Parathyroid adenoma (tissue), 2 donors: ENCODE measurements at regions not wholly inside any gene's neighbourhood (a gene's known extent, or its start where the extent isn't known, plus 50 kb on each side); places are given as distances from the start of the nearest gene placed in this dataset.

Source experiments
- H2AFZ ChIP-seq: fragments of 300-600 bp; sonication (generic); one replicate; pipeline ENCODE4 v1.7.0; 2017; ENCODE audit warnings: antibody characterized with exemption, mild to moderate bottlenecking
- H3K27ac ChIP-seq: fragments of 300-600 bp; sonication (generic); one replicate; pipeline ENCODE4 v1.7.0; 2017
- H3K27me3 ChIP-seq: fragments of 300-600 bp; sonication (generic); one replicate; pipeline ENCODE4 v1.7.0; 2017; ENCODE audit warnings: low read length; ENCODE audit not compliant: control insufficient read depth, insufficient read depth
- H3K36me3 ChIP-seq: fragments of 300-600 bp; sonication (generic); one replicate; pipeline ENCODE4 v1.7.0; 2017; ENCODE audit warnings: low read length; ENCODE audit not compliant: control insufficient read depth, insufficient read depth
- H3K4me1 ChIP-seq: fragments of 300-600 bp; sonication (generic); one replicate; pipeline ENCODE4 v1.7.0; 2017; ENCODE audit warnings: control low read depth
- H3K4me2 ChIP-seq: fragments of 300-600 bp; sonication (generic); one replicate; pipeline ENCODE4 v1.7.0; 2017; ENCODE audit warnings: low read length
- H3K4me3 ChIP-seq: fragments of 300-600 bp; sonication (generic); one replicate; pipeline ENCODE4 v1.7.0; 2017; ENCODE audit warnings: low read depth, low read length
- H3K79me2 ChIP-seq: fragments of 300-600 bp; sonication (generic); one replicate; pipeline ENCODE4 v1.7.0; 2017; ENCODE audit warnings: control low read depth
- H3K9ac ChIP-seq: fragments of 300-600 bp; sonication (generic); one replicate; pipeline ENCODE4 v1.7.0; 2017; ENCODE audit warnings: mild to moderate bottlenecking
- H3K9me3 ChIP-seq: fragments of 300-600 bp; sonication (generic); one replicate; pipeline ENCODE4 v1.7.0; 2017; ENCODE audit warnings: low read length; ENCODE audit not compliant: control insufficient read depth
- TF ChIP-seq, protein P1 (sequence below): fragments of 300-600 bp; sonication (generic); IDR thresholded peaks from one replicate; pipeline ENCODE4 v1.7.0; 2017; ENCODE audit warnings: antibody characterized with exemption, mild to moderate bottlenecking
- donor health status: primary hyperparathyroidism.

DNA sequence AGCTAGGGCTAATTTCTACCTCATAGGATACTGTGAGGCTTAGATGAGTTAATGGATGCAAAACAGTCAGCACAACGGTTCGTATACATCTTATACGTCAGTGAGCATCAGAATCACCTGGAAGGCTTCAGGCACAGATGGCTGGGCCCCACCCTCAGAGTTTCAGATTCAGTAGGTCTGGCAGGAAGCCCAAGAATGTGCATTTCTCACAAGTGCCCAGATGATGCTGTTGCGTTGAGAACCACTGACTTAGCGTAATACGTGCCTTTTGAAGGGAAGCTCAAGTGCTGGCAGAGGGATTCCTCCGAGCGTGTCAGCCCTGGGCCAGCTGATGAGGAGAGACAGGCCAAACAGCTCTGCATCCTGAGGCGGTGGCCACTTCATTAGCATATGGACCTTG lies 117.1 kb upstream of the WWC1 start:
- Histone ChIP-seq H3K79me2 (no peaks in the 10 kb centered on the region), H3K9me3 (no peaks in the 10 kb centered on the region), H3K4me1 (no peaks in the 10 kb centered on the region), H2AFZ (no peak overlapping the region), H3K9ac (no peak overlapping the region), H3K4me3 (no peak overlapping the region), H3K27me3 (no peaks in the 10 kb centered on the region), H3K27ac (no peak overlapping the region), H3K36me3 (no peaks in the 10 kb centered on the region), H3K4me2 (no peak overlapping the region)
- TF ChIP-seq, protein P1, sequence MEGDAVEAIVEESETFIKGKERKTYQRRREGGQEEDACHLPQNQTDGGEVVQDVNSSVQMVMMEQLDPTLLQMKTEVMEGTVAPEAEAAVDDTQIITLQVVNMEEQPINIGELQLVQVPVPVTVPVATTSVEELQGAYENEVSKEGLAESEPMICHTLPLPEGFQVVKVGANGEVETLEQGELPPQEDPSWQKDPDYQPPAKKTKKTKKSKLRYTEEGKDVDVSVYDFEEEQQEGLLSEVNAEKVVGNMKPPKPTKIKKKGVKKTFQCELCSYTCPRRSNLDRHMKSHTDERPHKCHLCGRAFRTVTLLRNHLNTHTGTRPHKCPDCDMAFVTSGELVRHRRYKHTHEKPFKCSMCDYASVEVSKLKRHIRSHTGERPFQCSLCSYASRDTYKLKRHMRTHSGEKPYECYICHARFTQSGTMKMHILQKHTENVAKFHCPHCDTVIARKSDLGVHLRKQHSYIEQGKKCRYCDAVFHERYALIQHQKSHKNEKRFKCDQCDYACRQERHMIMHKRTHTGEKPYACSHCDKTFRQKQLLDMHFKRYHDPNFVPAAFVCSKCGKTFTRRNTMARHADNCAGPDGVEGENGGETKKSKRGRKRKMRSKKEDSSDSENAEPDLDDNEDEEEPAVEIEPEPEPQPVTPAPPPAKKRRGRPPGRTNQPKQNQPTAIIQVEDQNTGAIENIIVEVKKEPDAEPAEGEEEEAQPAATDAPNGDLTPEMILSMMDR = no peak

DNA sequence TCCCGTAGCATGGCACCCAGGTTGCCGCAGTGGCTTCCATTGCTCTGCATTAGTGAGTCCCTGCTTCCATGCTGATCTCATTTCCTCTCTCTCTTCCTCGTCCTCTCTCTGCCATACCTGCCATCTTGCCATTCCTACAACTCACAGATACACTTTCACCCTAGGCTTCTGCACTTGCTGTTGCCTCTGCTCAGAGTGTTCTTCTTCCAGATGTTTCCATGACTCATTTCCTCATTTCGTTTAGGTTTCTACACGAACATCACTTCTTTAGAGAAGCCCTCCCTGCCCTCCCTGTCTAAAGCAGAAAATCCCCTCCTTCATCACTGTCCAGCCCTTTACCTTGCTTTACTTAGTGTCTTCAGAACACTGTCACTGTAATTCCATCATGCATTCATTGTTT lies 115.2 kb upstream of the WWC1 start:
- no peaks in the 10 kb centered on the region for H3K27me3 ChIP-seq
- no peak overlapping the region for H3K9ac ChIP-seq
- H2AFZ ChIP-seq = no peak overlapping the region
- H3K27ac ChIP-seq = no peak overlapping the region
- H3K4me1 ChIP-seq = no peaks in the 10 kb centered on the region
- H3K4me3 ChIP-seq = no peak overlapping the region
- H3K36me3 ChIP-seq = no peaks in the 10 kb centered on the region
- TF ChIP-seq, protein P1 = no peak
- H3K9me3 ChIP-seq = no peaks in the 10 kb centered on the region
- no peak overlapping the region for H3K4me2 ChIP-seq
- H3K79me2 ChIP-seq = no peaks in the 10 kb centered on the region

DNA sequence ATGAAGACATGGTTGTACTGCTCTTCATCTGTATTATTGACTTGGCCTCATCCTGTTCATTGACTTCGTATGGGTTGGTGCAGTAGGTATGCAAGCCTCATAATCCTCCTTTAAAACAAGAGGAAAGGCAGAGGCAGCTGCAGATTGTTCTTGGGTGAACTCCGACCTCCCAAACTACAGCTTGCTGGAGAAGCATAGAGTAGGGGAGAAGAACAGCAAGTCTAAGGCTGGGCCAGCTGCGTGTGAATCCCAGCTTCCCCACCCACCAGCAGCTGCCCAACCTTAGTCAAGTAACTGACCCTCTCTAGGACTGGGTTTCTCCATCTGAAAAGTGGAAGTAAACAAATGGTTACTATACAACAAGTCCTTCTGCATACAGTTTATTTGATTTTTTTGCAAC lies 114.5 kb upstream of the WWC1 start:
- Histone ChIP-seq H3K4me2 (no peak overlapping the region), H3K36me3 (no peaks in the 10 kb centered on the region), H3K79me2 (no peaks in the 10 kb centered on the region), H3K9ac (no peak overlapping the region), H3K4me1 (no peaks in the 10 kb centered on the region), H3K4me3 (no peak overlapping the region), H3K9me3 (no peaks in the 10 kb centered on the region), H3K27me3 (no peaks in the 10 kb centered on the region), H2AFZ (no peak overlapping the region), H3K27ac (no peak overlapping the region)
- TF ChIP-seq, protein P1 = no peak

DNA sequence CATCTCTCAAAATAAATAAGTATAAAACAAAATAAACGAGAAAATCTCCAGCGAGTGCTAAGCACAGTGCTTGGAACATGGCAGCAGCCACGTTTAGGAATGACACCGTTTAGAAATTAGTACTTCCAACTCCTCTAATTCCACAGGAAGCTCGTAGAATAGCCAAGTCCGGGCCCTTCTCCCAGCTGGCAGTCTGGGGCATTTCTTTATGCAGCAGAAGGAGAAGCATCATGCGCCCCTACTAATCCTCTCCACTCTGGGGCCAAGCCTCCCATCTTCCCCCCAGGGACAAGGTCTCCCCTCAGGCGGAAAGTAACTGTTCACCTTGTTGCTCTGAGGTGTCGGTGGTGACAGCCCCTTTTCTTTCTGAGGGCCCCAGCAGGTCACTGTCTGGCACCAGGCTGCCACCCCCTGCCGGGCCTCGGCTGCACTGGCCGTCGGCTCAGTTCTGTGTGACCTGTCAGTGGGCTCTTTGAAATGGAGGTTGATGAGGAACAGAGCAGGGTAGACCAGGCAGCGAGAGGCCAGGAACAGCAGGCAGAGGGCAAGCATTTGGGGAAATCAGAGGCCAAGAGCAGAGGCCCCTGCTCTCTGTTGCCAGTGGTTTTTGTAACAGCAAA lies 113.5 kb upstream of the WWC1 start:
- Histone ChIP-seq H2AFZ (no peak overlapping the region), H3K4me3 (no peak overlapping the region), H3K27ac (no peak overlapping the region), H3K79me2 (no peaks in the 10 kb centered on the region), H3K4me1 (no peaks in the 10 kb centered on the region), H3K9me3 (no peaks in the 10 kb centered on the region), H3K36me3 (no peaks in the 10 kb centered on the region), H3K27me3 (no peaks in the 10 kb centered on the region), H3K4me2 (no peak overlapping the region), H3K9ac (no peak overlapping the region)
- TF ChIP-seq, protein P1 = no peak

DNA sequence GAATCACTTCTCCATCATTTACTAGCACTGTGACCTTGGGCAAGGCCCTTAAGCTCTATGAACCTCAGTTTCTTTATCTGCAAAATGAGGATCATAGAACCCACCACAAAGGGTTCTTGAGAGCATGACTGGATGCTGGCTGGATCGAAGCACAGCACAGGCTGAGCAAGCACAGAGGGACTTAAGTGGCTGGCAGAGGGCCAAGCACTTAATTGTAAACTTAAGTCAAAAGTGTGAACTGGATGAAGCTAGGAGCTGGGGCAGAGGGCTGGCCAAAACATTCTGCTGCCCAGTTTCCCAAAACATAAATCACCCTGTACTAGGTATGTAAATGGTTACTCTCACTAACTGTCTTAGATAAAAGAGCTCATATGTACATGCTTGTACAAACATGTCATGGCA lies 112.3 kb upstream of the WWC1 start:
- Histone ChIP-seq H3K27ac (no peak overlapping the region), H3K4me1 (no peaks in the 10 kb centered on the region), H3K4me2 (no peak overlapping the region), H3K27me3 (no peaks in the 10 kb centered on the region), H3K9me3 (no peaks in the 10 kb centered on the region), H3K36me3 (no peaks in the 10 kb centered on the region), H3K9ac (no peak overlapping the region), H2AFZ (no peak overlapping the region), H3K4me3 (no peak overlapping the region), H3K79me2 (no peaks in the 10 kb centered on the region)
- TF ChIP-seq, protein P1 = no peak
